ENCODE measurements at regions not wholly inside any gene's neighbourhood (a gene's known extent, or its start where the extent isn't known, plus 50 kb on each side); places are given as distances from the start of the nearest gene placed in this dataset.

DNA sequence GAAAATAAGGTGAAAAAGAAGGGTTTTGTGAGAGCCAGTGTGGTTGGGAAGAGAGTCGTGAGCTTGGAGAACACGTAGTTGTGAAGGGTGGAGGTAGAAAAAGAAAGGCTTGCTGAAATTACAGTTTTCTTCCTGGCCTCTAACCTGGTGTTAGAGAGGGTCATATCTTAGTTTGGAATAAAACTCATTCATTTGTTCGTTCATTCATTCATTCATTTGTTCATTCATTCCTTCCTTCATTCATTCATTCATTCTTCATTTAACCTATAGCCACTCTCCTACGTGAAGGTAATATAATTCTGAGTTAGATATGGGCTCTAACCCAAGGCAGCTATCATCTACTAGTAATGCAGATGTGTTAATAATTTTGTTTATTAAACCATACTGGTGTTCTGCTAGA is 111.8 kb upstream of the ZNF521 start:
- in situ Hi-C loops (cut with MboI; ENCODE audit: low sequenced_read_pairs) = no loop called here
- BruUV-seq (replicated peaks) = no TSS peak
- H3K27ac ChIP-seq (ENCODE audit: insufficient read depth, low read length) = peak overlapping the region; percentile 55

More for the DNA sequence above, 111.8 kb upstream of the ZNF521 start:
- peak overlapping the region; percentile 97 for H3K4ac ChIP-seq (ENCODE audit: low read depth, low read length)
- no peak overlapping the region for H3K4me3 ChIP-seq (ENCODE audit: insufficient read depth, low read depth, low read length)
- peak overlapping the region; percentile 97 for H4K5ac ChIP-seq (ENCODE audit: low read depth, low read length)
- 100% methylated on average over 1 of the region's 4 CpGs; no CpG with 5 or more reads in 1 of the 2 experiments for WGBS, 2 experiments (ENCODE audit: extremely low coverage in 2 of 2, insufficient read length in 1 of 2)
- H2BK120ac ChIP-seq (ENCODE audit: low read depth, low read length) = peak overlapping the region; percentile 100
- H2BK5ac ChIP-seq (ENCODE audit: low read depth, low read length, poor library complexity, severe bottlenecking) = peak overlapping the region; percentile 99
- peak overlapping the region; percentile 97 for H4K91ac ChIP-seq (ENCODE audit: insufficient read depth, low read depth, low read length)
- no peaks in the 10 kb centered on the region for H3K36me3 ChIP-seq (ENCODE audit: control insufficient read depth, insufficient read depth, low read length)
- no peaks in the 10 kb centered on the region for H3K79me1 ChIP-seq (ENCODE audit: low read depth in 1 of 2, low read length in 2 of 2)
- H4K8ac ChIP-seq (ENCODE audit: low read depth in 2 of 2, low read length in 2 of 2) = peak overlapping the region; percentile 79 to 97
- peak overlapping the region; percentile 17; the same call in 1 of the 2 replicates for H3K9ac ChIP-seq (ENCODE audit: low read depth, low read length)
- peak overlapping the region; percentile 99 for H2BK15ac ChIP-seq (ENCODE audit: low read depth, low read length)
- H3K18ac ChIP-seq (ENCODE audit: low read depth, low read length) = peak overlapping the region; percentile 96
- H4K20me1 ChIP-seq (ENCODE audit: insufficient read depth, low read length) = no peaks in the 10 kb centered on the region
- ATAC-seq (ENCODE audit: low read depth) (peak; percentile 13), DNase-seq (no peak)
- H3K14ac ChIP-seq (replicated peaks; ENCODE audit: low read depth, low read length) = peak overlapping the region; percentile 93
- no peaks in the 10 kb centered on the region for H3K9me3 ChIP-seq (ENCODE audit: control insufficient read depth, insufficient read depth, low read length)
- peak overlapping the region; percentile 99 for H3K23ac ChIP-seq (ENCODE audit: low read depth, low read length)
- intact Hi-C loops (cut with micrococcal nuclease) (loop anchor here (5.0 kb wide), 2 partner anchors 111 to 296 kb away; partner anchors contain the start of gene ZNF521), dilution Hi-C loops (cut with HindIII; ENCODE audit: low sequenced_read_pairs, unreplicated experiment) (no loop called here)
- TF ChIP-seq CEBPB (IDR thresholded peaks at IDR 0.05; ENCODE audit: low read depth, low read length) (no peak), MXI1 (IDR thresholded peaks at IDR 0.05; ENCODE audit: borderline replicate concordance, low read depth, low read length) (no peak), RAD21 (IDR thresholded peaks at IDR 0.05; ENCODE audit: low read length) (no peak), BHLHE40 (IDR thresholded peaks at IDR 0.05; ENCODE audit: low read depth, low read length) (no peak), RCOR1 (IDR thresholded peaks at IDR 0.05; ENCODE audit: insufficient replicate concordance, low read length) (no peak), RFX5 (IDR thresholded peaks at IDR 0.05; ENCODE audit: low read depth, low read length) (no peak), NFE2L2 (IDR thresholded peaks at IDR 0.05; ENCODE audit: low read depth, low read length) (no peak), SMC3 (IDR thresholded peaks at IDR 0.05; ENCODE audit: low read depth, low read length) (no peak), FOS (IDR thresholded peaks at IDR 0.05; ENCODE audit: low read depth, low read length) (no peak), MAZ (IDR thresholded peaks at IDR 0.05; ENCODE audit: borderline replicate concordance, low read depth, low read length) (no peak)
- TF ChIP-seq, protein P1, sequence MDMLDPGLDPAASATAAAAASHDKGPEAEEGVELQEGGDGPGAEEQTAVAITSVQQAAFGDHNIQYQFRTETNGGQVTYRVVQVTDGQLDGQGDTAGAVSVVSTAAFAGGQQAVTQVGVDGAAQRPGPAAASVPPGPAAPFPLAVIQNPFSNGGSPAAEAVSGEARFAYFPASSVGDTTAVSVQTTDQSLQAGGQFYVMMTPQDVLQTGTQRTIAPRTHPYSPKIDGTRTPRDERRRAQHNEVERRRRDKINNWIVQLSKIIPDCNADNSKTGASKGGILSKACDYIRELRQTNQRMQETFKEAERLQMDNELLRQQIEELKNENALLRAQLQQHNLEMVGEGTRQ (IDR thresholded peaks at IDR 0.05; ENCODE audit: low read depth, low read length) = no peak
- TF ChIP-seq, protein P2, sequence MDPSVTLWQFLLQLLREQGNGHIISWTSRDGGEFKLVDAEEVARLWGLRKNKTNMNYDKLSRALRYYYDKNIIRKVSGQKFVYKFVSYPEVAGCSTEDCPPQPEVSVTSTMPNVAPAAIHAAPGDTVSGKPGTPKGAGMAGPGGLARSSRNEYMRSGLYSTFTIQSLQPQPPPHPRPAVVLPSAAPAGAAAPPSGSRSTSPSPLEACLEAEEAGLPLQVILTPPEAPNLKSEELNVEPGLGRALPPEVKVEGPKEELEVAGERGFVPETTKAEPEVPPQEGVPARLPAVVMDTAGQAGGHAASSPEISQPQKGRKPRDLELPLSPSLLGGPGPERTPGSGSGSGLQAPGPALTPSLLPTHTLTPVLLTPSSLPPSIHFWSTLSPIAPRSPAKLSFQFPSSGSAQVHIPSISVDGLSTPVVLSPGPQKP (IDR thresholded peaks at IDR 0.05; ENCODE audit: borderline replicate concordance, low read depth, low read length) = no peak
- TF ChIP-seq, protein P3, sequence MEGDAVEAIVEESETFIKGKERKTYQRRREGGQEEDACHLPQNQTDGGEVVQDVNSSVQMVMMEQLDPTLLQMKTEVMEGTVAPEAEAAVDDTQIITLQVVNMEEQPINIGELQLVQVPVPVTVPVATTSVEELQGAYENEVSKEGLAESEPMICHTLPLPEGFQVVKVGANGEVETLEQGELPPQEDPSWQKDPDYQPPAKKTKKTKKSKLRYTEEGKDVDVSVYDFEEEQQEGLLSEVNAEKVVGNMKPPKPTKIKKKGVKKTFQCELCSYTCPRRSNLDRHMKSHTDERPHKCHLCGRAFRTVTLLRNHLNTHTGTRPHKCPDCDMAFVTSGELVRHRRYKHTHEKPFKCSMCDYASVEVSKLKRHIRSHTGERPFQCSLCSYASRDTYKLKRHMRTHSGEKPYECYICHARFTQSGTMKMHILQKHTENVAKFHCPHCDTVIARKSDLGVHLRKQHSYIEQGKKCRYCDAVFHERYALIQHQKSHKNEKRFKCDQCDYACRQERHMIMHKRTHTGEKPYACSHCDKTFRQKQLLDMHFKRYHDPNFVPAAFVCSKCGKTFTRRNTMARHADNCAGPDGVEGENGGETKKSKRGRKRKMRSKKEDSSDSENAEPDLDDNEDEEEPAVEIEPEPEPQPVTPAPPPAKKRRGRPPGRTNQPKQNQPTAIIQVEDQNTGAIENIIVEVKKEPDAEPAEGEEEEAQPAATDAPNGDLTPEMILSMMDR (conservative IDR thresholded peaks at IDR 0.05; ENCODE audit: low read depth, low read length) = no peak
- no peak overlapping the region for H2AFZ ChIP-seq (replicated peaks; ENCODE audit: low read length, poor library complexity)
- peak overlapping the region; percentile 69; the same call in 1 of the 2 replicates for H3K4me2 ChIP-seq (ENCODE audit: low read depth, low read length)
- peak overlapping the region; percentile 92 for H2AK5ac ChIP-seq (ENCODE audit: low read depth, low read length)
- H2BK20ac ChIP-seq (ENCODE audit: low read depth, low read length) = peak overlapping the region; percentile 100
- H3K9me1 ChIP-seq (ENCODE audit: insufficient read depth, low read length) = peaks cover 19% of the 10 kb centered on the region
- no peaks in the 10 kb centered on the region for H3K27me3 ChIP-seq (ENCODE audit: control insufficient read depth, insufficient read depth, low read length)
- ChIA-PET CTCF (no interaction called here), POLR2A (ENCODE audit: unreplicated experiment) (interaction anchor here (0.7 kb wide), 1 partner anchor 191 kb away, joined by 3 read pairs; no protein-coding TSS in a partner anchor)
- peaks cover 35% of the 10 kb centered on the region for H3K4me1 ChIP-seq (ENCODE audit: control insufficient read depth, insufficient read depth, low read length)
- peak overlapping the region; percentile 97 for H3K56ac ChIP-seq (ENCODE audit: extremely low read depth, insufficient read depth, low read length)
- H2AK9ac ChIP-seq (replicated peaks; ENCODE audit: low read depth, low read length, poor library complexity) = no peak overlapping the region

All from IMR-90 (cell line).